ENCODE measurements at regions not wholly inside any gene's neighbourhood (a gene's known extent, or its start where the extent isn't known, plus 50 kb on each side); places are given as distances from the start of the nearest gene placed in this dataset.

DNA sequence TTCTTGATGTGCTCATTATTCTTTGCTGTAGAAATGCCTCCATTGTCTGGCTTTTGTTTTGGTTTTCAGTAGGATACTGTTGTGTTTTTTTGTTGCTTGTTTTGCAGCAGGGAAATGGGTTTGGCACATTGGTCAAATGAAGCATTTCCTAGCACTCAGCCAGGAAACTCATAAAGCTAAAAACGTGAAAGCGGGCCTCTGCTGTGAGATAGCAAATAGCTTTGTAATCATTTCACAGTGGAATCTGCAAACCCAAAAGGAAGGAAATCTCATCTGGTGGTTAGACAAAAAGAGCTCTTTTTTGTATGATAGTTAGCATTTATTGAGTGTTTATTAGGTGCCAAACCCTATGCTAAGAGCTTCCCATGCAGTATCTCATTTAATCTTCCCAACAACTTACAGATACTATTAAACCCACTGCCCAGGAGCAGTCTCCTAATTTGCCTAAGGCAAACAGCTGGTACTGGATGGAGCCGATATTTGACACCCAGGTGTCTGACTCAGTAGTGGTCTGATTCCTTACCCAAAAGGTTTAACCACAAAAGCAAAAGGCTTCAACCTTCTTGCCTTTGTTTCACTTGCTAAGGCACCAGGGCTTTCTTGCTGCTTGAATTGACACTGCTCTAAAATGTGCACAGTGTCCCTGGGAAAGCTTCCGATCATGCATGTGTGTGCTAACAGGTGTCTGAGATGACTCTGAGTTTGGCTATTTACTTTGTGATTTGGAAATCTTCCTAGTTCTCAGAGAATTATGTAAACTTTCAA is 527.9 kb upstream of the MDFIC2 start:
- Histone ChIP-seq H3K27ac (ENCODE audit: low read length) (no peak overlapping the region), H3K4me3 (ENCODE audit: low read length) (no peak overlapping the region), H3K4me1 (ENCODE audit: control insufficient read depth, insufficient read depth, low read length) (no peaks in the 10 kb centered on the region), H3K9me3 (ENCODE audit: control insufficient read depth, low read depth, low read length) (no peaks in the 10 kb centered on the region), H3K36me3 (ENCODE audit: control insufficient read depth, insufficient read depth, low read length) (no peaks in the 10 kb centered on the region), H3K27me3 (ENCODE audit: control insufficient read depth, insufficient read depth, low read length) (no peaks in the 10 kb centered on the region)
- DNase-seq = no peak
- no CpG with 5 or more reads among the region's 4 CpGs for WGBS (ENCODE audit: insufficient coverage, low lambda C conversion rate)

DNA sequence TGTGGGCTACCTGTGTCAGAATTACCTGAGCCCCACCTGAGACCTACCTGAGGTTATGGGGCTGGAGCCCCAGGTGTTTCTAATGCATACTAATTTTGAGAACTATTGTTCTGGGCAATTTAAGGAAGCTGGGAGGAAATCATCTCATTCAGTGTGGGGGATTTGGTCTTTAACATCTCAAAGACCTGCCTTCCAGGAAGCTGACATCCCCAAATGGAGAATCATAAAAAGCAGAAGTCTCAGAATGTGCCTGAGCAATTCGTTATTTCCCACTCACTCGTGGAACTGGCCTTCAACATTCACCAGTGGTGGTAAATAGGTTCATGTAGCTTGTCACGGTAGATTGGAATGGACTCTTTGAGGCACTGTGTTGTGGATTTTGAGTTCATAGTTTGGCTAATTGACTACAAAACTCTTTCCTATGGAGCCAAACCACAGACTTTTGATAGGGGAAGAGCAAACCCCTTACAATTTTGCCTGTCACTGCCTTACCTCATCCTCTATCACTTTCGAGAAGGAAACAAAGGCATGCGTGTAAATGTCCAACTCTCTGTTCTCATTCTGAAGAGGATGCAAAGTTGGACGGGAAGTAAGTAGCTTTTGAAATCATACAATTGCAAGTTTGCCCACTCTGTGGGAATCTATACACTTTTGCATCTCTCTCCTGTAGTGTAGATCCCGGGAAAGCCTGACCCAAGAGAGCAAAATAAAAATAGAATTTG is 521.0 kb upstream of the MDFIC2 start:
- no peaks in the 10 kb centered on the region for H3K4me1 ChIP-seq (ENCODE audit: control insufficient read depth, insufficient read depth, low read length)
- H3K4me3 ChIP-seq (ENCODE audit: low read length) = no peak overlapping the region
- no peaks in the 10 kb centered on the region for H3K36me3 ChIP-seq (ENCODE audit: control insufficient read depth, insufficient read depth, low read length)
- no peaks in the 10 kb centered on the region for H3K9me3 ChIP-seq (ENCODE audit: control insufficient read depth, low read depth, low read length)
- DNase-seq = no peak
- H3K27me3 ChIP-seq (ENCODE audit: control insufficient read depth, insufficient read depth, low read length) = no peaks in the 10 kb centered on the region
- H3K27ac ChIP-seq (ENCODE audit: low read length) = no peak overlapping the region
- no CpG with 5 or more reads among the region's 7 CpGs for WGBS (ENCODE audit: insufficient coverage, low lambda C conversion rate)

DNA sequence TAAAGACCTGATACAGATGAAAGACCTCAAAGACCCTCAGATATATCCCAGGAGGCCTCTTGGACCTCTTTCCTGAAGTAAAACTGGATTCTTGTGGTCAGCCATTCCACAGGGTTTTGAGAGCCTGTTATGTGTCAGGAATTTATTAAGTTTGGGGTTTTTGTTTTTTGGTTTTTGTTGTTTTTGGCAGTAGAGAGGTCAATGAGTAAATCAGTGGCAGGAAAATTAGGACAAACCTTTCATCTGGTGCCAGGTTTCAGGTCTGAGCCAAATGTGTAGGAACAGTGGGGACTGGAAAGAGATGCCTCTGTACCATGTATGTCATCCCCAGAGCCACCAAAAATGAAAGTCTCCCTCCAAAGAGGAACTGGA is 520.4 kb upstream of the MDFIC2 start:
- Histone ChIP-seq H3K36me3 (ENCODE audit: control insufficient read depth, insufficient read depth, low read length) (no peaks in the 10 kb centered on the region), H3K4me3 (ENCODE audit: low read length) (no peak overlapping the region), H3K27ac (ENCODE audit: low read length) (no peak overlapping the region), H3K9me3 (ENCODE audit: control insufficient read depth, low read depth, low read length) (no peaks in the 10 kb centered on the region), H3K4me1 (ENCODE audit: control insufficient read depth, insufficient read depth, low read length) (no peaks in the 10 kb centered on the region), H3K27me3 (ENCODE audit: control insufficient read depth, insufficient read depth, low read length) (no peaks in the 10 kb centered on the region)
- no peak for DNase-seq

DNA sequence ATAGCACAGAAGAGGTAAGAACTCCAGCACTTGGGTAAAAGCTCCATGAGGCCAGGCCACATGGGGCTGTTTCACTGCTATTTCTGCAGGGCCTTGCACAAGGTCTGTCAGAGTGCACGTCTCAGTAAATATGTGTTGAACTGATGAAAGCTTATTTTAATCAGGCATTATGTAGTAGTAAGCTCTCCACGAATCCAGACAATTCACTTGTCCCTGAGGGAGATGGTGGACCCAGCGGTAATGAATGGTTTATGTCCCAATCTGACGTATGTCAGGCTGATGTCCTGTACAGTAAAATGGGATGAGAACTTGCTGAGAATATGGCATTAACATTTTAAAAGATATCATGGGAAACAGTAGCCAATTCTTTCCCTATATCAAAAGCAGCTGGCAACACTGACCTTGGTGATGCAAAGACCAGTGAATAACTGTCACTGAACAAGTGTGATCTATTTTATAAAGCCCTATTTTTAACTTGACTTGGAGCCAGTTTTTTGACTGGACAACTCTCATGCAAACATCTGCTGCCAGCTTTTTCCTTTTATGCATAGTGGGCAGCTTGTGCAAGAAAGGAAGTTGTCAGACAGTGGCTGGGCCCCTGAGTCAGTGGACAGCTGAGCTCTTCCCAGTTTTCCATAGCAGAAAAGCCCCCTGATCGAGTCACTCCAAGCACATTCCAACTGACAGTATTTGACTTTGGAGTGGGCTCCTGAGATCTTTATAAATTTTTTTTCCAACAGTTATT is 519.8 kb upstream of the MDFIC2 start:
- DNase-seq = no peak
- H3K36me3 ChIP-seq (ENCODE audit: control insufficient read depth, insufficient read depth, low read length) = no peaks in the 10 kb centered on the region
- no peaks in the 10 kb centered on the region for H3K4me1 ChIP-seq (ENCODE audit: control insufficient read depth, insufficient read depth, low read length)
- H3K27ac ChIP-seq (ENCODE audit: low read length) = no peak overlapping the region
- H3K9me3 ChIP-seq (ENCODE audit: control insufficient read depth, low read depth, low read length) = no peaks in the 10 kb centered on the region
- H3K4me3 ChIP-seq (ENCODE audit: low read length) = no peak overlapping the region
- H3K27me3 ChIP-seq (ENCODE audit: control insufficient read depth, insufficient read depth, low read length) = no peaks in the 10 kb centered on the region
- WGBS (ENCODE audit: insufficient coverage, low lambda C conversion rate) = no CpG with 5 or more reads among the region's 5 CpGs

DNA sequence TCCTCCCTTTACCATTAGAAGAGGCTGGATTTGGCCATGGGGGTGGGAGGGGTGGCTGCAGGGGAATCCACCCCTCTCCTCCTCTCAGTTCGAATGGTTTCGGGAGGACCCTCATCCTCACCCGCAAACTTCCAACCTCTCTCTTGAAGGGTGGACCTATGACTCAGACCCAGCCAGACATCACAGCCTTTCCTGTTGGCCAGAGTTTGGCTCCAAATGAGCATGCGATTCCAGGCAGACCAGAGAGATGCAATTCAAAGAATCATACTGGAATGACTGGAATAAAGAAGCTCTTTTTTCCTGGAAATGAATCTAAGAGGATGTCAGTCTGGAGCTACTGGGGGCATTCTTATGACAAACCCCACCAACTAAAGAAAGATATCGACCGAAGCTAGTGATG is 516.7 kb upstream of the MDFIC2 start:
- no peaks in the 10 kb centered on the region for H3K27me3 ChIP-seq (ENCODE audit: control insufficient read depth, insufficient read depth, low read length)
- no peaks in the 10 kb centered on the region for H3K9me3 ChIP-seq (ENCODE audit: control insufficient read depth, low read depth, low read length)
- no peaks in the 10 kb centered on the region for H3K4me1 ChIP-seq (ENCODE audit: control insufficient read depth, insufficient read depth, low read length)
- H3K4me3 ChIP-seq (ENCODE audit: low read length) = no peak overlapping the region
- H3K27ac ChIP-seq (ENCODE audit: low read length) = no peak overlapping the region
- no peak for DNase-seq
- WGBS (ENCODE audit: insufficient coverage, low lambda C conversion rate) = no CpG with 5 or more reads among the region's 6 CpGs
- H3K36me3 ChIP-seq (ENCODE audit: control insufficient read depth, insufficient read depth, low read length) = no peaks in the 10 kb centered on the region

DNA sequence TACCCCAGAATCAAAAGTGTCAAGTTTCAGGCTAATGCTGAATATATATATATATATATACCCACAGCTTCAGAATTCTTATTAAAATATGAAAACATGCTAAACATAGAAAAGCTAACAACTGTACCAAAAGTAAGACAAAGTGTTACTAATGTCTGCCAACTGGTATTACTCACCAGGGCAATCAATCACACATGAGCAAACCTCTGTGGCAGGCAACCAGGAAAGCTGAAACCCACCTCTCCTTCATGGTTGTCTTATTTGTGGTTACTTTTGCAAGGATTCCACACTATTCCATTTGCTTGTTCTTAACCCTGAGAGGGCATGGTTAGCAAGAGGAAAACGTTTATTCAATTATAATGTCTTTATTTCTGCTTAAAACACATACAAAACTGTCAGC is 512.3 kb upstream of the MDFIC2 start:
- Histone ChIP-seq H3K9me3 (ENCODE audit: control insufficient read depth, low read depth, low read length) (no peaks in the 10 kb centered on the region), H3K4me3 (ENCODE audit: low read length) (no peak overlapping the region), H3K4me1 (ENCODE audit: control insufficient read depth, insufficient read depth, low read length) (no peaks in the 10 kb centered on the region), H3K27me3 (ENCODE audit: control insufficient read depth, insufficient read depth, low read length) (no peaks in the 10 kb centered on the region), H3K36me3 (ENCODE audit: control insufficient read depth, insufficient read depth, low read length) (no peaks in the 10 kb centered on the region), H3K27ac (ENCODE audit: low read length) (no peak overlapping the region)
- no peak for DNase-seq
- WGBS (ENCODE audit: insufficient coverage, low lambda C conversion rate) = no CpG with 5 or more reads among the region's 1 CpG

DNA sequence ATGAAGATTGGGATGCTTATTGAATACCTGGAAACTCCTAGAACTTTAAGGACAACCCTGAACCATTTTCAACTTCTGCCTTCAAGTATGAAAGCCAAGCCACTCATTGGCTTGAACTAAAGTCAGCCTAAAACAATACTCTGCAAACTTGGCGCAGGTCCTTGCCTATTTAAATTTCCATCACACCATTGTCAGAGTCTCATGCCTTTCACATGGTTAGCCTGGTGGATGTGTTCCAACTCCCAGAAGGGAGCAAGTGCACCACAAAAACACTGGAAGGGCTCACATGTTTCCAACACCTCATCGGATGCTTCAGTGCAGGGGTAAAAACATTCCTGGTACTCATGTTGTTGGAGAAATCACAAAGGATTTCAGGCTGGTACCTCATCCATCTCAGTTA is 511.6 kb upstream of the MDFIC2 start:
- DNase-seq = no peak
- H3K4me3 ChIP-seq (ENCODE audit: low read length) = no peak overlapping the region
- H3K36me3 ChIP-seq (ENCODE audit: control insufficient read depth, insufficient read depth, low read length) = no peaks in the 10 kb centered on the region
- H3K27me3 ChIP-seq (ENCODE audit: control insufficient read depth, insufficient read depth, low read length) = no peaks in the 10 kb centered on the region
- WGBS (ENCODE audit: insufficient coverage, low lambda C conversion rate) = no CpG with 5 or more reads among the region's 2 CpGs
- no peaks in the 10 kb centered on the region for H3K4me1 ChIP-seq (ENCODE audit: control insufficient read depth, insufficient read depth, low read length)
- H3K27ac ChIP-seq (ENCODE audit: low read length) = no peak overlapping the region
- no peaks in the 10 kb centered on the region for H3K9me3 ChIP-seq (ENCODE audit: control insufficient read depth, low read depth, low read length)

DNA sequence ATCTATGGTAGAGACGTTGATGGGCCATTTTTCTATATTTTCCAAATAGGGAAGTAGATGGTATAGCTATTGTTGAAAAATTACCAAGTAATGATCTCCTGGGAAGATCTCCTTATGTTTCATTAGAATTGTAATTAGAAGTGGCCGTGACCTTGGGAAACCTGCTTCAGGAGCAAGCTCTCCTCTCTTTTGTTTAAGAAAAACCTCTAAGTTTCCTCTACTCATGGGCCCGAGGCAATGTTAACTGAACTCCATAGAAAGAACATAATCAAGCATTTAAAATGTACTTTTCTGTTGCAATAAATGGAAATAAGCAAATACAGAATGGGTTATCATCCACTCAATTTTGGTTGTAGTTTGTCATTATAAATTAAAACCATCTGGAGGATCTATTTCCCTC is 511.2 kb upstream of the MDFIC2 start:
- Histone ChIP-seq H3K4me3 (ENCODE audit: low read length) (no peak overlapping the region), H3K27me3 (ENCODE audit: control insufficient read depth, insufficient read depth, low read length) (no peaks in the 10 kb centered on the region), H3K36me3 (ENCODE audit: control insufficient read depth, insufficient read depth, low read length) (no peaks in the 10 kb centered on the region), H3K27ac (ENCODE audit: low read length) (no peak overlapping the region), H3K9me3 (ENCODE audit: control insufficient read depth, low read depth, low read length) (no peaks in the 10 kb centered on the region), H3K4me1 (ENCODE audit: control insufficient read depth, insufficient read depth, low read length) (no peaks in the 10 kb centered on the region)
- WGBS (ENCODE audit: insufficient coverage, low lambda C conversion rate) = 90% methylated on average over 3 of the region's 3 CpGs
- DNase-seq = no peak

DNA sequence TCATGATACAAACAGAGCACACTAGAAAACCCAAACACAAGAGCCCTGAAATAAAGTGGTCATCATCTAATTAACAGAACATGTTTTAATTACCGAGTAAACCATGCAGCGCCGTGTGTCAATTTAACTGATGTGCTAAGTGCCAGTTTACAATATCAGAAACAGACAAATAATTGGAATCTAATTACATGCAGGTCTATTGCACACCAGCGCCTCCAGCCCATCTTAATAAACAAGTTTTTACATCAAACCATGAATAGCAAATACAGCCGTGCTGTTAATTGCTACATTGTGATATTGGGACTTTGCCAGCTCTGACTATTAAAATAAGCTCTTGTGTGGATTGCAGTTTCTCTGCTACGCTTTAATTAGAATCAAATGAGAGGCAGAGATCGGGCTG is 510.2 kb upstream of the MDFIC2 start:
- no peak overlapping the region for H3K4me3 ChIP-seq (ENCODE audit: low read length)
- no peaks in the 10 kb centered on the region for H3K36me3 ChIP-seq (ENCODE audit: control insufficient read depth, insufficient read depth, low read length)
- no peak overlapping the region for H3K27ac ChIP-seq (ENCODE audit: low read length)
- no peaks in the 10 kb centered on the region for H3K27me3 ChIP-seq (ENCODE audit: control insufficient read depth, insufficient read depth, low read length)
- 93% methylated on average over 2 of the region's 7 CpGs for WGBS (ENCODE audit: insufficient coverage, low lambda C conversion rate)
- H3K4me1 ChIP-seq (ENCODE audit: control insufficient read depth, insufficient read depth, low read length) = no peaks in the 10 kb centered on the region
- DNase-seq = no peak
- no peaks in the 10 kb centered on the region for H3K9me3 ChIP-seq (ENCODE audit: control insufficient read depth, low read depth, low read length)

DNA sequence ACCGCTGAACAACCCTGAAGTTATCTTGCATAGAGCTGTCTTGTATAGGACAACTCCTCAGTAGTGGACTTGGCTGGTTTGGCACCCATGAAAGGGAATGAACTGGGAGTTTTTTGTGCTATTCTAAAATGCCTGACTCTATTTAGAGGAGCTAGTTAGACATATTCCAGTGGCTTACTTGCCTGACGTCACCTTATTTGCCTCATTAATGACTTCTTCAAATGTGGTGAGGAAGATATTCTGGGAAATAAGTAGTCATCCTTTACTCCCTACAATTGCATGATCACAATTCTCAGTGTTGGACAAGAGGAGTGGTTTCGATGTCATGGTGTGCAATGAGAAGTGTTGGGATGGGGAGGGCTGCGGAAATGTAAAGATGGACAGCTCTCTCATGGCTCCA is 509.2 kb upstream of the MDFIC2 start:
- Histone ChIP-seq H3K36me3 (ENCODE audit: control insufficient read depth, insufficient read depth, low read length) (no peaks in the 10 kb centered on the region), H3K4me1 (ENCODE audit: control insufficient read depth, insufficient read depth, low read length) (no peaks in the 10 kb centered on the region), H3K4me3 (ENCODE audit: low read length) (no peak overlapping the region), H3K27me3 (ENCODE audit: control insufficient read depth, insufficient read depth, low read length) (no peaks in the 10 kb centered on the region), H3K9me3 (ENCODE audit: control insufficient read depth, low read depth, low read length) (no peaks in the 10 kb centered on the region), H3K27ac (ENCODE audit: low read length) (no peak overlapping the region)
- DNase-seq = no peak
- no CpG with 5 or more reads among the region's 4 CpGs for WGBS (ENCODE audit: insufficient coverage, low lambda C conversion rate)
